ENCODE measurements at regions not wholly inside any gene's neighbourhood (a gene's known extent, or its start where the extent isn't known, plus 50 kb on each side); places are given as distances from the start of the nearest gene placed in this dataset.

DNA sequence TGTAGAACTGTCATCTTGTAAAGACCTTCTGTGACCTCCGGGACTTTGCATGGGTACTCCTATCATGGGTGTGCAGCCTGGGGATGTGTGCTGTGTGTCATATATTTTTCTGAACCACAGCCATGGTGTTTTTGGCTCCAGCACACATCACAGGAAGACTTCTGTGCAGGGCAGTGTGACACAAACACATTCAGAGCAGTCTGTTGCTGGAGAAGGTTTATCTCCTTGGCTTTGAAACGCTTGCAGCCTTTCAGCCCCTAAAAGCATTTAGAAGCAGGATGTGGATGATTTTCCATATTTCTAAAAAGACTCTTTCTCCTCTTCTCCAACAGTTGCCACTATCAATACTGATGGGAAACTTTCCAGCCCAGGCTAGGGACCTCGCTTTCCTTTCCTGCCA, 221.6 kb upstream of the FOXA2 start:
- Histone ChIP-seq H3K36me3 (ENCODE audit: control insufficient read depth, insufficient read depth, low read length) (no peaks in the 10 kb centered on the region), H3K27me3 (ENCODE audit: control insufficient read depth, insufficient read depth, low read length) (no peaks in the 10 kb centered on the region), H3K4me1 (ENCODE audit: control insufficient read depth, extremely low read depth, insufficient read depth, low read length) (peaks cover 3% of the 10 kb centered on the region), H3K4me3 (replicated peaks in 1 of 4; ENCODE audit: control extremely low read depth in 1 of 4, insufficient read depth in 1 of 4, low read depth in 3 of 4, low read length in 4 of 4) (no peak overlapping the region), H3K27ac (ENCODE audit: insufficient read depth, low read length) (no peak overlapping the region), H4K20me1 (ENCODE audit: control insufficient read depth, extremely low read depth, insufficient read depth, low read length) (no peaks in the 10 kb centered on the region), H2AFZ (ENCODE audit: low read length) (no peak overlapping the region), H3K4me2 (ENCODE audit: extremely low read depth, insufficient read depth, low read length) (no peak overlapping the region), H3K9ac (ENCODE audit: insufficient read depth, low read length) (no peak overlapping the region), H3K79me2 (ENCODE audit: control insufficient read depth, insufficient read depth, low read length) (no peaks in the 10 kb centered on the region), H3K9me3 (ENCODE audit: control insufficient read depth, insufficient read depth, low read depth, low read length) (no peaks in the 10 kb centered on the region)
- TF ChIP-seq, protein P1, sequence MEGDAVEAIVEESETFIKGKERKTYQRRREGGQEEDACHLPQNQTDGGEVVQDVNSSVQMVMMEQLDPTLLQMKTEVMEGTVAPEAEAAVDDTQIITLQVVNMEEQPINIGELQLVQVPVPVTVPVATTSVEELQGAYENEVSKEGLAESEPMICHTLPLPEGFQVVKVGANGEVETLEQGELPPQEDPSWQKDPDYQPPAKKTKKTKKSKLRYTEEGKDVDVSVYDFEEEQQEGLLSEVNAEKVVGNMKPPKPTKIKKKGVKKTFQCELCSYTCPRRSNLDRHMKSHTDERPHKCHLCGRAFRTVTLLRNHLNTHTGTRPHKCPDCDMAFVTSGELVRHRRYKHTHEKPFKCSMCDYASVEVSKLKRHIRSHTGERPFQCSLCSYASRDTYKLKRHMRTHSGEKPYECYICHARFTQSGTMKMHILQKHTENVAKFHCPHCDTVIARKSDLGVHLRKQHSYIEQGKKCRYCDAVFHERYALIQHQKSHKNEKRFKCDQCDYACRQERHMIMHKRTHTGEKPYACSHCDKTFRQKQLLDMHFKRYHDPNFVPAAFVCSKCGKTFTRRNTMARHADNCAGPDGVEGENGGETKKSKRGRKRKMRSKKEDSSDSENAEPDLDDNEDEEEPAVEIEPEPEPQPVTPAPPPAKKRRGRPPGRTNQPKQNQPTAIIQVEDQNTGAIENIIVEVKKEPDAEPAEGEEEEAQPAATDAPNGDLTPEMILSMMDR (conservative IDR thresholded peaks at IDR 0.05 in 1 of 2, IDR thresholded peaks at IDR 0.05 in 1 of 2; ENCODE audit: low read depth in 1 of 2, low read length in 2 of 2) = no peak
- no peak for TF ChIP-seq EZH2 (IDR thresholded peaks at IDR 0.05; ENCODE audit: low read length, missing control alignments)
- DNase-seq (ENCODE audit: low read depth in 2 of 2) = no peak

DNA sequence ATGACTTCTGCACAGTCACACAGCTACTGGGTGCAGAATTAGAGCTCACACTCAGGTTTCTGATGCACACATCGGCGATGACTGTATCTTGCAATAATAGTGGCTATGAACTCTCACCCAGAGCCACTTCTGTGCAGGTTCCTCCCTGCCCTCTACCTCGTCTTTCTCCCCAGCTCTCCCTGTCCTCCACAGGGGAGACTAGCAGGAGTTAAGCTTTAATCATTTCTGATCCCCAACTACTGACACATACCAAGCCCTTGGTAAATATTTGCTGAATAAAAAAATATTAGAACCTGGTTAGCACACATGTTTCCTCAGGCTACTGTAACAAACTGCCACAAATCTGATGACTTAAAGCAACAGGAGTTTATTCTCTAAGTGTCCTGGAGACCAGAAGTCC, 222.7 kb upstream of the FOXA2 start:
- H3K4me2 ChIP-seq (ENCODE audit: extremely low read depth, insufficient read depth, low read length) = no peak overlapping the region
- H4K20me1 ChIP-seq (ENCODE audit: control insufficient read depth, extremely low read depth, insufficient read depth, low read length) = no peaks in the 10 kb centered on the region
- H3K27me3 ChIP-seq (ENCODE audit: control insufficient read depth, insufficient read depth, low read length) = no peaks in the 10 kb centered on the region
- no peaks in the 10 kb centered on the region for H3K79me2 ChIP-seq (ENCODE audit: control insufficient read depth, insufficient read depth, low read length)
- H3K36me3 ChIP-seq (ENCODE audit: control insufficient read depth, insufficient read depth, low read length) = no peaks in the 10 kb centered on the region
- no peak for DNase-seq (ENCODE audit: low read depth in 2 of 2)
- H3K9me3 ChIP-seq (ENCODE audit: control insufficient read depth, insufficient read depth, low read depth, low read length) = no peaks in the 10 kb centered on the region
- no peak overlapping the region for H3K27ac ChIP-seq (ENCODE audit: insufficient read depth, low read length)
- no peaks in the 10 kb centered on the region for H3K4me1 ChIP-seq (ENCODE audit: control insufficient read depth, extremely low read depth, insufficient read depth, low read length)
- no peak for TF ChIP-seq EZH2 (IDR thresholded peaks at IDR 0.05; ENCODE audit: low read length, missing control alignments)
- TF ChIP-seq, protein P1 (conservative IDR thresholded peaks at IDR 0.05 in 1 of 2, IDR thresholded peaks at IDR 0.05 in 1 of 2; ENCODE audit: low read depth in 1 of 2, low read length in 2 of 2) = no peak
- no peak overlapping the region for H3K9ac ChIP-seq (ENCODE audit: insufficient read depth, low read length)
- H2AFZ ChIP-seq (ENCODE audit: low read length) = no peak overlapping the region
- H3K4me3 ChIP-seq (replicated peaks in 1 of 4; ENCODE audit: control extremely low read depth in 1 of 4, insufficient read depth in 1 of 4, low read depth in 3 of 4, low read length in 4 of 4) = no peak overlapping the region

DNA sequence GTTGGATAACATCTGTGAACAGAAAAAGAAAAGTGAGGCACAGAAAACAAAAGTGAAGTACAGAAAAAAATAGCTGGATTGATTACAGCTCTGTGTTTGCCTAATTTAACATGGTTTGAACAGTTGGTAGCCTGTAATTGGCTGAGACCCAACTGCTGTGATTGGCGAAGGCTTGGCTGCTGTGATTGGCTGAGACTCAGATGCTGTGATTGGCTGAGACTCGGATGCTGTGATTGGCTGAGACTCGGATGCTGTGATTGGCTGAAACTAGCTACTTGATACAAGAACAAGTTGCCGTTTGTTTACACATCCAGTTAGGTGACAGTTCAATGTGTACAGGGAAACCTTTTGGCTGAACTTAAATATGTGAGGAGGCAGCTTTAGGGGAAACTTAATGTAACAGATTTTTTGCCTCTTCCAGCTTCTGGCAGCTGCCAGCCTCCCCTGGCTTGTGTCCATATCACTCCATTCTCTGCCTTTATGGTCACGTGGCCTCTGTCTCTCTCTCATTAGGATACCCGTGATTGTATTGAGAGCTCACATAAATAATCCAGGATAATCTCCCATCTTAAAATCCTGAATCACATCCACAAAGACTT, 223.4 kb upstream of the FOXA2 start:
- Histone ChIP-seq H3K4me1 (ENCODE audit: control insufficient read depth, extremely low read depth, insufficient read depth, low read length) (no peaks in the 10 kb centered on the region), H3K9me3 (ENCODE audit: control insufficient read depth, insufficient read depth, low read depth, low read length) (no peaks in the 10 kb centered on the region), H4K20me1 (ENCODE audit: control insufficient read depth, extremely low read depth, insufficient read depth, low read length) (no peaks in the 10 kb centered on the region), H3K27me3 (ENCODE audit: control insufficient read depth, insufficient read depth, low read length) (no peaks in the 10 kb centered on the region), H3K36me3 (ENCODE audit: control insufficient read depth, insufficient read depth, low read length) (no peaks in the 10 kb centered on the region), H3K79me2 (ENCODE audit: control insufficient read depth, insufficient read depth, low read length) (no peaks in the 10 kb centered on the region), H3K4me2 (ENCODE audit: extremely low read depth, insufficient read depth, low read length) (no peak overlapping the region), H3K27ac (ENCODE audit: insufficient read depth, low read length) (no peak overlapping the region), H3K4me3 (replicated peaks in 1 of 4; ENCODE audit: control extremely low read depth in 1 of 4, insufficient read depth in 1 of 4, low read depth in 3 of 4, low read length in 4 of 4) (no peak overlapping the region), H2AFZ (ENCODE audit: low read length) (no peak overlapping the region), H3K9ac (ENCODE audit: insufficient read depth, low read length) (no peak overlapping the region)
- DNase-seq (ENCODE audit: low read depth in 2 of 2) = no peak
- TF ChIP-seq, protein P1 (conservative IDR thresholded peaks at IDR 0.05 in 1 of 2, IDR thresholded peaks at IDR 0.05 in 1 of 2; ENCODE audit: low read depth in 1 of 2, low read length in 2 of 2) = no peak
- TF ChIP-seq EZH2 (IDR thresholded peaks at IDR 0.05; ENCODE audit: low read length, missing control alignments) = no peak
